ENCODE measurements at regions not wholly inside any gene's neighbourhood (a gene's known extent, or its start where the extent isn't known, plus 50 kb on each side); places are given as distances from the start of the nearest gene placed in this dataset.

- H3K4me1 ChIP-seq: no peaks in the 10 kb centered on the region
- no peak overlapping the region for H3K27ac ChIP-seq
- H3K4me3 ChIP-seq: no peak overlapping the region
- H3K27me3 ChIP-seq: no peaks in the 10 kb centered on the region
- H3K9me3 ChIP-seq: peaks cover 0 to 4% (median 0%) of the 10 kb centered on the region in 4 donors
- H3K36me3 ChIP-seq: no peaks in the 10 kb centered on the region
- TF ChIP-seq CTCF (IDR thresholded peaks at IDR 0.05) (no peak), POLR2A (IDR thresholded peaks at IDR 0.05) (no peak)
- no peak for DNase-seq
These were observed 63.3 kb upstream of the BLCAP start for GRCh38 chr20:37590938-37591490.

GRCh38 chr20:37586078-37586477 is 58.4 kb upstream of the BLCAP start:
- no peaks in the 10 kb centered on the region for H3K4me1 ChIP-seq
- TF ChIP-seq CTCF (IDR thresholded peaks at IDR 0.05) (no peak), POLR2A (IDR thresholded peaks at IDR 0.05) (no peak)

GRCh38 chr20:37584238-37584807 is 56.6 kb upstream of the BLCAP start:
- H3K9me3 ChIP-seq: peaks cover 0 to 4% (median 0%) of the 10 kb centered on the region in 4 donors
- no peak for TF ChIP-seq POLR2A (IDR thresholded peaks at IDR 0.05)
- no peak for TF ChIP-seq CTCF (IDR thresholded peaks at IDR 0.05)
- H3K4me3 ChIP-seq: no peak overlapping the region
- no peak for DNase-seq
- no peaks in the 10 kb centered on the region for H3K27me3 ChIP-seq
- no peaks in the 10 kb centered on the region for H3K4me1 ChIP-seq
- H3K36me3 ChIP-seq: no peaks in the 10 kb centered on the region
- H3K27ac ChIP-seq: no peak overlapping the region

More at GRCh38 chr20:37586078-37586477, 58.4 kb upstream of the BLCAP start:
- no peaks in the 10 kb centered on the region for H3K36me3 ChIP-seq
- H3K27ac ChIP-seq: no peak overlapping the region
- peaks cover 0 to 4% (median 0%) of the 10 kb centered on the region in 4 donors for H3K9me3 ChIP-seq
- no peaks in the 10 kb centered on the region for H3K27me3 ChIP-seq
- DNase-seq: no peak
- H3K4me3 ChIP-seq: no peak overlapping the region

GRCh38 chr20:37581246-37581645 is 53.6 kb upstream of the BLCAP start:
- Histone ChIP-seq H3K9me3 (no peaks in the 10 kb centered on the region), H3K4me3 (no peak overlapping the region), H3K27me3 (no peaks in the 10 kb centered on the region), H3K27ac (no peak overlapping the region), H3K4me1 (no peaks in the 10 kb centered on the region), H3K36me3 (no peaks in the 10 kb centered on the region)
- TF ChIP-seq POLR2A (IDR thresholded peaks at IDR 0.05) (no peak), CTCF (IDR thresholded peaks at IDR 0.05) (no peak)
- no peak for DNase-seq

- H3K9me3 ChIP-seq: no peaks in the 10 kb centered on the region
- H3K27ac ChIP-seq: no peak overlapping the region
- H3K4me1 ChIP-seq: no peaks in the 10 kb centered on the region
- no peak overlapping the region for H3K4me3 ChIP-seq
- no peak for DNase-seq
- no peaks in the 10 kb centered on the region for H3K36me3 ChIP-seq
- H3K27me3 ChIP-seq: no peaks in the 10 kb centered on the region
- no peak for TF ChIP-seq POLR2A (IDR thresholded peaks at IDR 0.05)
- no peak for TF ChIP-seq CTCF (IDR thresholded peaks at IDR 0.05)
These were observed 52.4 kb upstream of the BLCAP start for GRCh38 chr20:37580069-37580468.
